Transverse colon (tissue), 4 donors: ENCODE measurements at regions not wholly inside any gene's neighbourhood (a gene's known extent, or its start where the extent isn't known, plus 50 kb on each side); places are given as distances from the start of the nearest gene placed in this dataset.

Experiments used
- CTCF ChIP-seq, 5 experiments: fragments of 200-600 bp in 3 of 5; fragments of 450-650 bp in 2 of 5; sonication (generic) in 3 of 5; IDR thresholded peaks; 1 replicate in 2 of 5; 2 replicates in 3 of 5; pipeline ENCODE4 v1.5.1; 2016 to 2017; ENCODE audit warnings: antibody characterized with exemption in 5 of 5, inconsistent platforms in 3 of 5, mild to moderate bottlenecking in 2 of 5, moderate library complexity in 1 of 5
- POLR2A ChIP-seq: fragments of 450-650 bp; IDR thresholded peaks from one replicate; pipeline ENCODE4 v1.6.1; 2016; ENCODE audit warnings: antibody characterized with exemption, mild to moderate bottlenecking, moderate library complexity
- POLR2AphosphoS5 ChIP-seq, 3 donors: sonication (generic); formaldehyde crosslinking; IDR thresholded peaks; one replicate each; pipeline ENCODE4 v1.6.1; 2016; ENCODE audit warnings: antibody characterized with exemption in 3 of 3

- TF ChIP-seq CTCF (IDR thresholded peaks at IDR 0.05) (no peak), POLR2A (no peak), POLR2AphosphoS5 (IDR thresholded peaks at IDR 0.05) (no peak)
Observed at GRCh38 chr5:9927521-9927997, 297.4 kb upstream of the TAS2R1 start.
